ENCODE measurements at regions not wholly inside any gene's neighbourhood (a gene's known extent, or its start where the extent isn't known, plus 50 kb on each side); places are given as distances from the start of the nearest gene placed in this dataset.

DNA sequence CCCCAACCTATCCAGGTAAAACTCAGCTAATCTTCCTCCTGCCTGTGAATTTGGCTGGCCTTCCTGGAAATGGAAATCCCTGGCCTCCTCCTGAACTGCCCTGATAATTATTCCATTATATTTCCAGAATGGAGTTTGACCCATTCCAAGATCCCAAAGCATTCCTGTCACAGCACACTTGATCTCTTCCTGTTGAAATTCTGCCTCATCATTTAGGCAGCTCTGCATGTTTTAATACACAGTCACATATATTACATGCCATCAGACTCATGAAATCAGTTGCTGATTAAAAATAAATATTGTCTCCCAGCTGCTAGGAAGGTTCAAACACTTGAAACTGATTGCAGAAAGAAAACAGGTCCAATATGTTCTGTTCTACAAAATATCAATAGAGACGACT lies 148.2 kb upstream of the PALMD start:
- no peak overlapping the region for H3K4me3 ChIP-seq (ENCODE audit: low read depth in 1 of 3, low read length in 3 of 3)
- no peak for TF ChIP-seq YY1 (IDR thresholded peaks at IDR 0.05)
- TF ChIP-seq FOXA1 (IDR thresholded peaks at IDR 0.05): no peak
- TF ChIP-seq ZBTB33 (IDR thresholded peaks at IDR 0.05): no peak
- no peak for TF ChIP-seq HNF4G (IDR thresholded peaks at IDR 0.05)
- no peak for TF ChIP-seq JUND (IDR thresholded peaks at IDR 0.05)
- TF ChIP-seq, protein P1, sequence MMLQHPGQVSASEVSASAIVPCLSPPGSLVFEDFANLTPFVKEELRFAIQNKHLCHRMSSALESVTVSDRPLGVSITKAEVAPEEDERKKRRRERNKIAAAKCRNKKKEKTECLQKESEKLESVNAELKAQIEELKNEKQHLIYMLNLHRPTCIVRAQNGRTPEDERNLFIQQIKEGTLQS (IDR thresholded peaks at IDR 0.05): no peak
- TF ChIP-seq RXRA (IDR thresholded peaks at IDR 0.05): no peak
- H3K4me1 ChIP-seq (ENCODE audit: control insufficient read depth in 4 of 4, insufficient read depth in 4 of 4, low read length in 3 of 4): no peaks in the 10 kb centered on the region
- H3K27me3 ChIP-seq (ENCODE audit: control insufficient read depth in 4 of 4, insufficient read depth in 4 of 4, low read length in 3 of 4): no peaks in the 10 kb centered on the region
- H3K27ac ChIP-seq (ENCODE audit: low read depth in 1 of 2, low read length in 2 of 2): no peak overlapping the region
- no peaks in the 10 kb centered on the region for H3K36me3 ChIP-seq (ENCODE audit: control insufficient read depth in 4 of 4, insufficient read depth in 3 of 4, low read depth in 1 of 4, low read length in 3 of 4)
- no peaks in the 10 kb centered on the region for H3K9me3 ChIP-seq (ENCODE audit: control insufficient read depth in 4 of 4, low read length in 3 of 4)
- DNase-seq (ENCODE audit: low spot score): no peak
- H3K9ac ChIP-seq (ENCODE audit: low read depth in 1 of 2, low read length in 2 of 2): no peak overlapping the region
- WGBS: 83% methylated on average over 1 of the region's 1 CpG

- no peak overlapping the region for H3K4me3 ChIP-seq (ENCODE audit: low read depth in 1 of 3, low read length in 3 of 3)
- no peak overlapping the region for H3K27ac ChIP-seq (ENCODE audit: low read depth in 1 of 2, low read length in 2 of 2)
- no peak for DNase-seq (ENCODE audit: low spot score)
- no peaks in the 10 kb centered on the region for H3K4me1 ChIP-seq (ENCODE audit: control insufficient read depth in 4 of 4, insufficient read depth in 4 of 4, low read length in 3 of 4)
- no peaks in the 10 kb centered on the region for H3K9me3 ChIP-seq (ENCODE audit: control insufficient read depth in 4 of 4, low read length in 3 of 4)
- H3K36me3 ChIP-seq (ENCODE audit: control insufficient read depth in 4 of 4, insufficient read depth in 3 of 4, low read depth in 1 of 4, low read length in 3 of 4): no peaks in the 10 kb centered on the region
- no peaks in the 10 kb centered on the region for H3K27me3 ChIP-seq (ENCODE audit: control insufficient read depth in 4 of 4, insufficient read depth in 4 of 4, low read length in 3 of 4)
- TF ChIP-seq YY1 (IDR thresholded peaks at IDR 0.05): no peak
- TF ChIP-seq, protein P1 (IDR thresholded peaks at IDR 0.05): no peak
- H3K9ac ChIP-seq (ENCODE audit: low read depth in 1 of 2, low read length in 2 of 2): no peak overlapping the region
These were observed 145.4 kb upstream of the PALMD start for GRCh38 chr1:99500541-99500940.

- no peak overlapping the region for H3K9ac ChIP-seq (ENCODE audit: low read depth in 1 of 2, low read length in 2 of 2)
- no peak for DNase-seq (ENCODE audit: low spot score)
- H3K27me3 ChIP-seq (ENCODE audit: control insufficient read depth in 4 of 4, insufficient read depth in 4 of 4, low read length in 3 of 4): no peaks in the 10 kb centered on the region
- H3K4me3 ChIP-seq (ENCODE audit: low read depth in 1 of 3, low read length in 3 of 3): no peak overlapping the region
- no peak overlapping the region for H3K27ac ChIP-seq (ENCODE audit: low read depth in 1 of 2, low read length in 2 of 2)
- no peaks in the 10 kb centered on the region for H3K4me1 ChIP-seq (ENCODE audit: control insufficient read depth in 4 of 4, insufficient read depth in 4 of 4, low read length in 3 of 4)
- no peaks in the 10 kb centered on the region for H3K36me3 ChIP-seq (ENCODE audit: control insufficient read depth in 4 of 4, insufficient read depth in 3 of 4, low read depth in 1 of 4, low read length in 3 of 4)
- WGBS: 76% methylated on average over 1 of the region's 1 CpG
- H3K9me3 ChIP-seq (ENCODE audit: control insufficient read depth in 4 of 4, low read length in 3 of 4): no peaks in the 10 kb centered on the region
- TF ChIP-seq JUND (IDR thresholded peaks at IDR 0.05) (no peak), TAF1 (conservative IDR thresholded peaks at IDR 0.05) (no peak), EGR1 (IDR thresholded peaks at IDR 0.05; ENCODE audit: low read depth in 2 of 2) (no peak), FOXA1 (IDR thresholded peaks at IDR 0.05) (no peak), RAD21 (IDR thresholded peaks at IDR 0.05) (no peak), RXRA (IDR thresholded peaks at IDR 0.05) (no peak), HNF4G (IDR thresholded peaks at IDR 0.05) (no peak), FOXA2 (IDR thresholded peaks at IDR 0.05) (no peak), ZBTB33 (IDR thresholded peaks at IDR 0.05) (no peak), HNF4A (conservative IDR thresholded peaks at IDR 0.05) (no peak), MAX (IDR thresholded peaks at IDR 0.05) (no peak), SP1 (IDR thresholded peaks at IDR 0.05) (no peak), GABPA (IDR thresholded peaks at IDR 0.05 in 1 of 2, conservative IDR thresholded peaks at IDR 0.05 in 1 of 2) (no peak), REST (IDR thresholded peaks at IDR 0.05) (no peak), NR2F2 (IDR thresholded peaks at IDR 0.05) (no peak), YY1 (IDR thresholded peaks at IDR 0.05) (no peak)
- TF ChIP-seq, protein P2, sequence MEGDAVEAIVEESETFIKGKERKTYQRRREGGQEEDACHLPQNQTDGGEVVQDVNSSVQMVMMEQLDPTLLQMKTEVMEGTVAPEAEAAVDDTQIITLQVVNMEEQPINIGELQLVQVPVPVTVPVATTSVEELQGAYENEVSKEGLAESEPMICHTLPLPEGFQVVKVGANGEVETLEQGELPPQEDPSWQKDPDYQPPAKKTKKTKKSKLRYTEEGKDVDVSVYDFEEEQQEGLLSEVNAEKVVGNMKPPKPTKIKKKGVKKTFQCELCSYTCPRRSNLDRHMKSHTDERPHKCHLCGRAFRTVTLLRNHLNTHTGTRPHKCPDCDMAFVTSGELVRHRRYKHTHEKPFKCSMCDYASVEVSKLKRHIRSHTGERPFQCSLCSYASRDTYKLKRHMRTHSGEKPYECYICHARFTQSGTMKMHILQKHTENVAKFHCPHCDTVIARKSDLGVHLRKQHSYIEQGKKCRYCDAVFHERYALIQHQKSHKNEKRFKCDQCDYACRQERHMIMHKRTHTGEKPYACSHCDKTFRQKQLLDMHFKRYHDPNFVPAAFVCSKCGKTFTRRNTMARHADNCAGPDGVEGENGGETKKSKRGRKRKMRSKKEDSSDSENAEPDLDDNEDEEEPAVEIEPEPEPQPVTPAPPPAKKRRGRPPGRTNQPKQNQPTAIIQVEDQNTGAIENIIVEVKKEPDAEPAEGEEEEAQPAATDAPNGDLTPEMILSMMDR (IDR thresholded peaks at IDR 0.05; ENCODE audit: low read depth, low read length, missing input control): no peak
- TF ChIP-seq, protein P1 (IDR thresholded peaks at IDR 0.05): no peak
These were observed 144.0 kb upstream of the PALMD start for GRCh38 chr1:99501871-99502270.
